Right lobe of liver (tissue), 6 donors: ENCODE measurements at regions not wholly inside any gene's neighbourhood (a gene's known extent, or its start where the extent isn't known, plus 50 kb on each side); places are given as distances from the start of the nearest gene placed in this dataset.
A peak's percentile ranks its signal among the peaks of the same experiment; 100 is the strongest.

Source experiments
- ATAC-seq, 4 donors: fragments of 200-7000 bp; cut with Tn5 transposase; one replicate each; pipeline ENCODE4 v1.9.1; 2020; ENCODE audit warnings: mild to moderate bottlenecking in 4 of 4, moderate library complexity in 4 of 4
- DNase-seq, 3 donors: peaks; one replicate each; pipeline ENCODE4 v3.0.0-alpha.2; 2020
- H3K27ac ChIP-seq, 3 donors: fragments of 200-600 bp; one replicate each; pipeline ENCODE4 v1.8.0; 2022
- H3K27me3 ChIP-seq, 2 donors: fragments of 200-600 bp; one replicate each; pipeline ENCODE4 v1.8.0; 2022
- H3K36me3 ChIP-seq, 4 donors: fragments of 200-600 bp; sonication (generic) in 1 of 4; one replicate each; pipeline versions ENCODE4 v1.5.1 to v1.8.0; 2017 to 2022; ENCODE audit warnings: control low read depth in 1 of 4
- H3K4me1 ChIP-seq, 4 donors: fragments of 200-600 bp; sonication (generic) in 1 of 4; one replicate each; pipeline versions ENCODE4 v1.5.1 to v1.8.0; 2017 to 2022; ENCODE audit warnings: control low read depth in 1 of 4
- H3K4me3 ChIP-seq, 3 donors: fragments of 200-600 bp; one replicate each; pipeline ENCODE4 v1.8.0; 2022
- H3K9me3 ChIP-seq, 4 donors: fragments of 200-600 bp; sonication (generic) in 1 of 4; one replicate each; pipeline versions ENCODE4 v1.5.1 to v1.8.0; 2017 to 2022; ENCODE audit warnings: control low read depth in 1 of 4
- CTCF ChIP-seq, 4 donors: fragments of 200-600 bp in 3 of 4; fragments of 450-650 bp in 1 of 4; IDR thresholded peaks; one replicate each; pipeline versions ENCODE4 v1.5.1 to v1.8.0; 2016 to 2022; ENCODE audit warnings: antibody characterized with exemption in 4 of 4, mild to moderate bottlenecking in 2 of 4
- POLR2A ChIP-seq: fragments of 450-650 bp; IDR thresholded peaks from one replicate; pipeline ENCODE4 v1.6.1; 2017; ENCODE audit warnings: antibody characterized with exemption, mild to moderate bottlenecking
- WGBS: methylation state at CpG from one replicate; pipeline ENCODE4 v1.1.6; 2018; ENCODE audit warnings: low coverage, low lambda C conversion rate; ENCODE audit not compliant: insufficient coverage; ENCODE audit errors: missing lambda C conversion rate; 5-methylcytosine and 5-hydroxymethylcytosine counted together
- intact Hi-C, 2 donors: fragments of 100-400 bp; cut with DNase I; formaldehyde crosslinking; loops; one replicate each; pipeline versions ENCODE4 v1.11.2 to v1.14.1; 2022
- donor health status: DM: no; HTN: yes; CAD: no.
- donor health status: DM: no; HTN: no; CAD: no.
- donor health status: DM: no; HTN: no; CAD: no.
- donor health status: DM: no; HTN: yes; CAD: no.
- donor health status: DM: no; HTN: yes; CAD: no.

DNA sequence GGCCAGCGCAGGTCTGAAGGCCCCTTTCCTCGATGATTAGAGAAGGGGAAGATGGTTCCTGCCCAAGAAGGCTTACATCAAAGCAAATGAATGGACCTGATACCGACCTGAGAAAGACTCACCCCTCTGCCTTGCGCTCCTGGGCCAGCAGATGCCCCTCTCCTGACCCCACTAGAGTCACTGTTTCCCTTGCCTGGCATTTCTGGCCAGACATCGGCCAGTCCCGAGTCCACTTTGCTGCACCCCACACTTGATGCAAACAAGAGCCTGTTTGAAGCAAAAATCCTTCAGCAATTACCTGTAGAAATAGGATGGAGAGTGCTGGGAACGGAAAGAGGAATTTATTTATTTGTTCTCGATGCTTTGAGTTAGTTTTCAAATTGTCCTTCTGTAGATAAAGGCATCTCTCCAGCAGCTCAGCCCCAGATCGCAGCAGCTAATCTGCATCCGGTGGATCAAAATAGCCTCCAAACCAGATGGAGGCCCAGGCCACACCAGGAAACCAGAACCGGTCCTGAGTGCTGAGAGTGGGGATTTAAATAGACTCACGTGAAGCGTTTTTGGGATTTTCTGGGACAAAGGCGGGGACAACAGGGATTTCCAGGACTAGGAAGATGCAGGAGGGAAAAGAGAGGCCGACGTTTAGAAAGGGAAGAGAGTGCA, 148.6 kb downstream of the TRIM29 start:
- 56% methylated on average over 14 of the region's 16 CpGs for WGBS

GRCh38 chr11:119985551-119985950, 152.4 kb downstream of the TRIM29 start:
- ATAC-seq: no peak
- 63% methylated on average over 6 of the region's 14 CpGs for WGBS
- no peak overlapping the region for H3K4me3 ChIP-seq

More for the DNA sequence above, 148.6 kb downstream of the TRIM29 start:
- TF ChIP-seq POLR2A: no peak
- Histone ChIP-seq H3K9me3 (no peaks in the 10 kb centered on the region), H3K27me3 (no peaks in the 10 kb centered on the region), H3K36me3 (no peaks in the 10 kb centered on the region), H3K27ac (no peak overlapping the region), H3K4me1 (no peaks in the 10 kb centered on the region), H3K4me3 (no peak overlapping the region)
- DNase-seq: no peak
- no peak for ATAC-seq
- intact Hi-C loops: no loop called here

DNA sequence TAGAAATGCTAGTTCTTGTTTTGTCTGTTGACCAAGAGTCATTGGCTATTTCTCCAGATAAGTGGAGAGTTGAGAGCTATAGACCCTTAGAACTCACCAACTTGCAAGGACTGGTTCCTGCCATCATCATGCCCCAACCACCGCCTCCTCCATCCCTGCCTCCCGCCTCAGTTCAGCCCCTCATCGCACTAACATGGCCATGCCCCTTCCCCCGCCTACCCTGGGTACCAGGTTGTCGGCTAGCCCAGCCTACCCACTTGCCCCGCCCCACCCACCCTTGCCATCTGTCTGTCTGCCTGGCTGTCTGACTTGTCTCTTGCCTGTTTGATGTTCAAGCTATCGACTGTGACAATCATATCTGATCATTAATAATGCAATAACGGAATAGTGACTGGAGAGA, 154.1 kb downstream of the TRIM29 start:
- Histone ChIP-seq H3K4me3 (no peak overlapping the region), H3K27me3 (no peaks in the 10 kb centered on the region), H3K4me1 (no peaks in the 10 kb centered on the region), H3K27ac (no peak overlapping the region), H3K9me3 (no peaks in the 10 kb centered on the region), H3K36me3 (no peaks in the 10 kb centered on the region)
- DNase-seq (no peak), ATAC-seq (no peak)
- TF ChIP-seq POLR2A (no peak), CTCF (IDR thresholded peaks at IDR 0.05) (no peak)
- intact Hi-C loops: no loop called here
- 85% methylated on average over 8 of the region's 8 CpGs for WGBS

More at GRCh38 chr11:119985551-119985950, 152.4 kb downstream of the TRIM29 start:
- intact Hi-C loops: no loop called here
- Histone ChIP-seq H3K27me3 (no peaks in the 10 kb centered on the region), H3K27ac (no peak overlapping the region), H3K4me1 (no peaks in the 10 kb centered on the region), H3K36me3 (no peaks in the 10 kb centered on the region), H3K9me3 (no peaks in the 10 kb centered on the region)
- DNase-seq: no peak
- no peak for TF ChIP-seq CTCF (IDR thresholded peaks at IDR 0.05)

DNA sequence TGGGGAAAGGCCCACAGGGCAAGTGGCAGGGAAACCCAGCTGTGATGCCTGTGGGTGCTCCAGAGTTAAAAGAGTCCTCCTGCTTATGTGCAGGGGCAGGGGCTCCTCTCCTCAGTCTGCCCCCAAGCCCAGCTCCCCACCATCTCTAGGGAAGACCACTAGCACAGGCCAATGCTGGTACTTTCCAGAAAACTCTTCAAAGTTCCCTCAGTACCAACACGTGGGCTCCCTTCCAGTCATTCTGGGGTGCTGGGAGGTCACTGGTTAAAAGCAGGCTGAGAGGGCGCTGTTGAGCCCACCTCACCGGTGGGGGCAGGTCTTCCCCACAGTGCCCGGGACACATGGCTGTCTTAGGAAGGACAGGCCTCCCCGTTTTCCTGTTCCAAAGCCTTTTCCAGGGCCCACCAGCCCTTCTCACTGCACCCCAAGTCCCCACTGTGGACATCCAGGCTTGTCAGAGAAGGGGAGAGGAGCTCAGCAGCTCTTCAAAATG, 154.6 kb downstream of the TRIM29 start:
- Histone ChIP-seq H3K27ac (no peak overlapping the region), H3K27me3 (no peaks in the 10 kb centered on the region), H3K9me3 (no peaks in the 10 kb centered on the region), H3K36me3 (no peaks in the 10 kb centered on the region), H3K4me1 (no peaks in the 10 kb centered on the region), H3K4me3 (no peak overlapping the region)
- no peak for TF ChIP-seq POLR2A
- TF ChIP-seq CTCF (IDR thresholded peaks at IDR 0.05): no peak
- ATAC-seq (no peak), DNase-seq (no peak)
- 60% methylated on average over 1 of the region's 5 CpGs for WGBS
- intact Hi-C loops: no loop called here

DNA sequence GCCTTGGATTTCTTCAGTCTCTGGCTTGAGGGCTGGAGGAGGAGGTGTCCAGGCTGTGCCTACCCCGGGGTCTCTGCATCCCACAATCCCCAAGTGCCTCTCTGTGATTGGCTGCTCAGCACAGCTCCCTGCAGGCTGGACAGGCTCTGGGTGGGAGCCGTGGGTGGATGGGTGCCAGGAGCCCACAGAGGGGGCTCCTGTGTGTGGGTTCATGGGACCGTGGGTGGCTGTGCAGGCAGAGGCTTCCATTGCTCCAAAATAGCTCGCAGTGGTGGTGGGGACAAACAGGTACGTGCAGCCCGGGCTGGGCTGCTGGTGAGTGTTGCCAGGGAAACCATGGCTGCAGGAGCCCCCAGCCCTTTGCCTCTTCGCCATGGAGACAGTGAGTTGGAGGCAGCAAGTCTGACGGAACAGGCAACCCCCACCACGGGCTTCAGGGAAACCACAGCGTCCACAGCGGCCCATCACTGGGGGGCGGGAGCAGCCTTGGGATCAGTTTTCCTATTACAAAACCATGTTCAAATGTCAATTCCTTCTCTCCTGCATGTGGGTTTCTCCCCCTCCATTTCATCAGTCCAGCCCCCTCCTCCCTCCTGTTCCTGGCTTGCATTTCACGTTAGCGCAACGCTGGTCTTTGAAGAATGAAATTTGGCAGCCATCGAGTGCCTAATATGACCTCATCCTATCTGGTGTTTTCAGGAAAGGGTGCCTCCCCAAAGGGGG, 155.2 kb downstream of the TRIM29 start:
- Histone ChIP-seq H3K4me3 (no peak overlapping the region), H3K27me3 (no peaks in the 10 kb centered on the region), H3K4me1 (no peaks in the 10 kb centered on the region), H3K36me3 (no peaks in the 10 kb centered on the region), H3K27ac (no peak overlapping the region), H3K9me3 (no peaks in the 10 kb centered on the region)
- no peak for DNase-seq
- intact Hi-C loops: no loop called here
- ATAC-seq: peak in 1 of 4 donors; percentile 32
- 41% methylated on average over 8 of the region's 16 CpGs for WGBS
- TF ChIP-seq POLR2A (no peak), CTCF (IDR thresholded peaks at IDR 0.05) (no peak)
